Panc1 (cell line): ENCODE measurements at regions not wholly inside any gene's neighbourhood (a gene's known extent, or its start where the extent isn't known, plus 50 kb on each side); places are given as distances from the start of the nearest gene placed in this dataset.
"Not testable (repeated sequence)": the region's sequence is repeated elsewhere in the genome, so short reads cannot be mapped to it uniquely, and the experiment has no call there.

ENCODE experiments used
- ATAC-seq: fragments of 200-7000 bp; cut with Tn5 transposase; 2 replicates; pipeline ENCODE4 v1.9.1; 2020; ENCODE audit warnings: mild to moderate bottlenecking, moderate library complexity
- BruUV-seq: library from RNA; stranded (reverse); fragments of 400-500 nt; replicated peaks from 2 replicates; lab custom pipeline; 2021; lab: Mats Ljungman, UMichigan
- CTCF ChIA-PET: fragments of 300-600 bp; sonication (Branson Sonifier 250); formaldehyde crosslinking; loops from one replicate; lab custom pipeline; 2022; ENCODE audit warnings: antibody characterized with exemption; lab: Charles Lee
- POLR2A ChIA-PET: fragments of 300-600 bp; sonication (Branson Sonifier 250); formaldehyde crosslinking; loops from one replicate; lab custom pipeline; 2022; ENCODE audit warnings: antibody characterized with exemption; lab: Charles Lee
- DNase-seq: peaks from one replicate; pipeline ENCODE4 v3.0.0-alpha.2; 2010; ENCODE audit warnings: low read depth, low spot score
- H3K27ac ChIP-seq: 2 replicates; pipeline ENCODE4 v1.5.1; 2011; ENCODE audit warnings: mild to moderate bottlenecking, low read length, inconsistent platforms
- H3K27me3 ChIP-seq: fragments of 200-500 bp; sonication (Bioruptor generic); 2 replicates; pipeline ENCODE4 v1.6.0; 2014; ENCODE audit warnings: low read length, inconsistent platforms; ENCODE audit not compliant: control insufficient read depth, insufficient read depth
- H3K36me3 ChIP-seq: fragments of 200-500 bp; sonication (Bioruptor generic); 2 replicates; pipeline ENCODE4 v1.5.1; 2014; ENCODE audit warnings: inconsistent platforms, mild to moderate bottlenecking, low read length, moderate library complexity; ENCODE audit not compliant: control insufficient read depth, insufficient read depth
- H3K4me1 ChIP-seq: 2 replicates; pipeline ENCODE4 v1.5.1; 2011; ENCODE audit warnings: inconsistent platforms, mild to moderate bottlenecking, low read length, moderate library complexity; ENCODE audit not compliant: control insufficient read depth, insufficient read depth
- H3K4me3 ChIP-seq, 2 experiments: 2 replicates each; pipeline ENCODE4 v1.5.1; 2011 to 2012; ENCODE audit warnings: low read depth in 2 of 2, low read length in 2 of 2, mild to moderate bottlenecking in 2 of 2, inconsistent platforms in 1 of 2, moderate library complexity in 1 of 2
- H3K9me3 ChIP-seq: fragments of 200-500 bp; sonication (Bioruptor generic); 2 replicates; pipeline ENCODE4 v1.5.1; 2014; ENCODE audit warnings: low read depth, mild to moderate bottlenecking, inconsistent platforms, low read length, moderate library complexity; ENCODE audit not compliant: control insufficient read depth, insufficient read depth
- CTCF ChIP-seq: fragments of 450-650 bp; IDR thresholded peaks from 2 replicates; pipeline ENCODE4 v1.5.1; 2017; ENCODE audit warnings: mild to moderate bottlenecking
- POLR2AphosphoS5 ChIP-seq: IDR thresholded peaks from 2 replicates; pipeline ENCODE4 v1.6.1; 2012; ENCODE audit warnings: mild to moderate bottlenecking, low read depth, low read length, moderate library complexity
- REST ChIP-seq, 2 experiments: IDR thresholded peaks; 2 replicates each; pipeline ENCODE4 v1.6.1; 2011 to 2012; ENCODE audit warnings: low read depth in 2 of 2, control low read depth in 1 of 2, low read length in 1 of 2, mild to moderate bottlenecking in 1 of 2, moderate library complexity in 1 of 2; ENCODE audit not compliant: insufficient read depth in 1 of 2
- SIN3A ChIP-seq: IDR thresholded peaks from 2 replicates; pipeline ENCODE4 v1.6.1; 2012; ENCODE audit warnings: low read depth, mild to moderate bottlenecking, low read length, moderate library complexity, borderline replicate concordance; ENCODE audit not compliant: insufficient read depth
- TCF7L2 ChIP-seq: IDR thresholded peaks from 2 replicates; pipeline ENCODE4 v1.6.1; 2011; ENCODE audit warnings: mild to moderate bottlenecking, low read depth, low read length, inconsistent platforms
- in situ Hi-C: cut with HindIII; loops from 2 replicates; pipeline ENCODE4 v1.10.0; 2016; ENCODE audit warnings: low sequenced_read_pairs, low pct_unique_long_range_greater_than_20kb
- intact Hi-C: fragments of 100-400 bp; cut with micrococcal nuclease; formaldehyde crosslinking; loops from one replicate; pipeline ENCODE4 v1.10.0; 2022; ENCODE audit not compliant: unreplicated experiment

GRCh38 chr7:109622320-109622719 is 1052.6 kb downstream of the DNAJB9 start:
- Histone ChIP-seq H3K9me3 (no peaks in the 10 kb centered on the region; the same call in 1 of the 2 replicates), H3K27me3 (no peaks in the 10 kb centered on the region), H3K36me3 (no peaks in the 10 kb centered on the region), H3K27ac (no peak overlapping the region), H3K4me1 (no peaks in the 10 kb centered on the region), H3K4me3 (no peak overlapping the region)
- intact Hi-C loops = no loop called here
- POLR2A ChIA-PET = interaction anchor here (0.6 kb wide), 1 partner anchor 67 kb away, joined by 6 read pairs; no protein-coding TSS in a partner anchor
- no TSS peak for BruUV-seq
- DNase-seq (no peak), ATAC-seq (no peak)
- CTCF ChIA-PET = no interaction called here
- TF ChIP-seq SIN3A (no peak), CTCF (no peak), POLR2AphosphoS5 (no peak), TCF7L2 (no peak), REST (IDR thresholded peaks at IDR 0.05; ENCODE audit: insufficient read depth in 1 of 2, low read depth in 2 of 2, low read length in 1 of 2) (no peak)
- in situ Hi-C loops = no loop called here

- H3K36me3 ChIP-seq, H3K4me1 ChIP-seq, H3K27me3 ChIP-seq, DNase-seq, in situ Hi-C loops, BruUV-seq, intact Hi-C loops, POLR2A ChIA-PET, H3K4me3 ChIP-seq, ATAC-seq, H3K9me3 ChIP-seq, CTCF ChIA-PET, H3K27ac ChIP-seq: not testable (repeated sequence)
These were observed 1063.2 kb downstream of the DNAJB9 start for GRCh38 chr7:109632890-109633289.

GRCh38 chr7:109635374-109635773 is 1065.7 kb downstream of the DNAJB9 start:
- in situ Hi-C loops = no loop called here
- Histone ChIP-seq H3K27me3 (no peaks in the 10 kb centered on the region), H3K27ac (no peak overlapping the region), H3K9me3 (no peaks in the 10 kb centered on the region), H3K36me3 (no peaks in the 10 kb centered on the region), H3K4me3 (no peak overlapping the region), H3K4me1 (no peaks in the 10 kb centered on the region)
- no TSS peak for BruUV-seq
- no peak for DNase-seq
- CTCF ChIA-PET = no interaction called here
- no peak for ATAC-seq
- intact Hi-C loops = no loop called here
- TF ChIP-seq CTCF (no peak), TCF7L2 (no peak), SIN3A (no peak), POLR2AphosphoS5 (no peak), REST (IDR thresholded peaks at IDR 0.05; ENCODE audit: insufficient read depth in 1 of 2, low read depth in 2 of 2, low read length in 1 of 2) (no peak)
- POLR2A ChIA-PET = no interaction called here
